HG02571 (cell line): ENCODE measurements at regions not wholly inside any gene's neighbourhood (a gene's known extent, or its start where the extent isn't known, plus 50 kb on each side); places are given as distances from the start of the nearest gene placed in this dataset.

Experiments
- ATAC-seq: cut with Tn5 transposase; IDR thresholded peaks from one replicate; pipeline ENCODE4 v1.9.1; 2021; ENCODE audit warnings: mild to moderate bottlenecking, moderate library complexity; ENCODE audit not compliant: unreplicated experiment

DNA sequence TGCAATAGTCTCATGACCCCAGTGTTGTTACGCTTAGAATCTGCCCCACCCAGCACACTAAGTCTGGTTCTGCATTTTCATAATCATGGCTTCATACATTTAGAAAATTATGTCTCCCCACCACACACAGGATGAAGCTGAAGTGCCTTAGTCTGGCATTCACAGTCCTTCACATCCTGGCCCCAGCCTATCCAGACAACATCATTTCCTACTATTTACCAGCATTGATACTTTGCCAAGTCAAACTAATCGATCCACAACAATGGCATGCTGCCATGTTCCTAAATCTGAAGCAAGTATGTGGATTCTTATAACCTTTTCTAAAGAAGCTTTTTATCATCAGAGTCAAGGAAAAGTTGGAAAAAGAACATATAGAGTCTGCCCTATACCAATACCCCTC lies 132.4 kb upstream of the FBXL4 start:
- no peak for ATAC-seq

DNA sequence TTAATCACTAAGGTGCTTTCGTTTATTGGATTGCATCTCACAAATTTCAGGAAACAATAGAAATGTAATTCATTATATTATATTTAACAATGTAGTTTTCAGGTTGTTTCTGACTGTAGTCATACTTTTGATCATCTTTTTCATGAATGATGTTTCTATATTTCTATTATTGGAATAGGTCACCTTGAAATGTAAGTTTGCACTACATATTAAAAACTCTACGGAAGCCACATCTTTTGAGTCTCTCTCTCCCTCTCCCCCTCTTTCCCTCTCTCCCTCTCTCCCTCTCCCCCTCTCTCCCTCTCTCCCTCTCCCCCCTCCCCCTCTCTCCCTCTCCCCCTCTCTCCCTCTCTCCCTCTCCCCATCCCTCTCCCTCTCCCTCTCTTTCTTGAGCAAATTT lies 131.3 kb upstream of the FBXL4 start:
- no peak for ATAC-seq

DNA sequence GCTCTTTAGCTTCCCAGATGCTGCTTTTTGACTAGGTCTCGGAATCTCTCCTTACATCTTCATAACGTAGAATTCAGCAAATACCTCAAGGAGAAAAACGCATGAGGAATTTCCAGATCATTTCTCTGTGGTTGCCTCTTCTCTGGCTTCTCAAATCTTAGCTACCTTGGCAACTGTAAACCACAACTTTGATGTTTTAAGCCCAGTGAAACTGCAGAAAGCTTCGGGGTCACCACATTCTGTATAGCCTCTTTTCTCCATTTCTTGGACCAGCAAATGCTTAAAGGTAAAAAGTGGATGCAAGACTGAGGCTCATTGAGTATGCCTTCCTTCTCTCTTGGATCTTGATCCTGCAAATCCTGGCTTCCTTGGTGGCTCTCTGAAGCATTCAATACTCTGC lies 125.5 kb upstream of the FBXL4 start:
- ATAC-seq = no peak

DNA sequence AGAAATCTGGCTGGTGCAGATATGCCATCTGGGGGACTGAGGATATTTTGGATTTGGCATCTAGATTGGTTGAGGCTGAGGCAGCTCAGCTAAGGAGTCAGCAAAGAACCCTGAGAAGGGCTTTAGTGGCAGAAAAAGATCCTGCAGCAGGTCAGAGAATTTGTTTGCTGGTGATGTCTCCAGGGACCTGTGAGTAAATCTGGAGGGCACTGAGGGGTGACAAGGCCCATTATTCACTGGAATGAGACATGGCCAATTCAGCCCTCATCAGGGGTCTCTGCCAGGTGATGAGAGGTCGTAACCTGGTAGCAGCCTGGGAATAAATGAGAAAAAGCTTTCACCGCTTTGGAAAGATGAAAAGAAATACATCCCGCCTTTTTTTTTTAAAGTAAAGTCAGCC lies 118.3 kb upstream of the FBXL4 start:
- no peak for ATAC-seq

DNA sequence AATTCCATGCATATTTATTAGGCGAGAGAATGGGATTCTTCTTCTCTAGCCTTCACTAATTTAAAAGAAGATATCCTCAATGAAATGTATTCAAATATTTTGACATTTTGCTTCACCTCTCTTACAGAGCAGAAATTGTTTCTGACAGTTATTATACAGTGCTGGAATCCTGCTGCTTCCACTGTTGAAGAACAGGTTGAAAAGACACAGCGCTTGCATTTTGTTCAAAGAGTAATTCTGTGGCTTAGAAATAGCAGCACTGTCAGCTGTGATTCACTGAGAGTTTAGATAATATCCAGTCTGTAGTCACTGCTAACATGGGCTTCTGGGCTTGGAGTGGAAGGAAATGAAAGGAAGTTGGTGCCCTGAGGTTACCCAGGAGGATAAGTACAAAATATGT lies 117.1 kb upstream of the FBXL4 start:
- ATAC-seq = no peak

DNA sequence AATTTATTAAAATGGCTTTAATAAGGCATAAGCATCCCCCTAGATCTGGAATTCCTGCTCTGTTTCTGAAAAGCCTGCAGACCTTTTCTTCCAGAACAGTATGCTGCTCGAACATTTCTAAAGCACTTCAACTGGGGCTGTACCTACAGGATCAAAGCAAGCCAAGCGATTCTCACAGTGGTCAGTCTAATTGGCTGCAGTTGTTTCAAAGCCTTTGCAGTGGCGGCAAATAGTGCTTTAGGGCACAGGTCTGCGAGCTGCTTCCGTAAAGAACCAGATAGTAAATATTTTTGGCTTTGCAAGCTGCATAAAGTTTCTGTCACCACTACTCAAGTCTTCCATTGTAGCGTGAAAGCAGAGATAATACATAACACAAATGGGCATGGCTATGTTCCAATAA lies 88.9 kb upstream of the FBXL4 start:
- no peak for ATAC-seq

DNA sequence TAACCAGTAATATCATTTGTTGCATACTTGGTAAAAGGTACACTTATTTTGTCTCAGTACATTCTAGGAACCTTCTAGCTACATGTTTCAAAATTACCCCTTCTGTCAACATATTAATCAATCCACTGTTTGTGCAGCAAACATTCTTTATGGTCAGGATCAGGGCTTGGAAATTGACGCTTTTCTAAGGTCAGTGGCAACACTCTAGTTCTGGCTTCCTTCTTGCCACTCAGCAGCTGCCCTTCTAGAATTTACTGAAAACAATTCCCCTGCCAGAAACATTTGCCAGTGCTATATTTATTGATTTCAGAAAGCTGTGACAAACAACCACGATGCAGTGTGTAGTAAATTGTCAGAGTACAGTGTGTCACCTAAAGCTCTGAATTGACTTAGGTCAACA lies 84.7 kb upstream of the FBXL4 start:
- no peak for ATAC-seq

DNA sequence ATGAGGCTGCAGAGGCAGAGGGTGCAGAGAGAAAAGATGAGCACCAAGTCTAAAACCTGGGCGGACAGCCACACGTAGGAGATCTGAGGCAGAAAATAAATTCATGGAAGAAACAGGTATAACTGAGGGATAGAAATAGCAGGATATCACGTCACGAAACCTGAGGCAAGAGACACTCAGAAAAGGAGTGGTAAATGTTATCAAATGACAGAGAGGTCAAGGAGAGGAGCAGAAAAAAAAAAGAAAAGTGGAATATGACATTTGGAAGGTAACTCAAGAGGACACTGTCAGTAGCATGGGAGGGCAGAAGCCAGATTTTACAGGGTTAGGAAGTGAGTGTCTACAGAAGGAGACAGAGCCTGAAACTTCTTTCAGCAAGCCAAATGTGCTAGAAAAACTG lies 84.2 kb upstream of the FBXL4 start:
- no peak for ATAC-seq

DNA sequence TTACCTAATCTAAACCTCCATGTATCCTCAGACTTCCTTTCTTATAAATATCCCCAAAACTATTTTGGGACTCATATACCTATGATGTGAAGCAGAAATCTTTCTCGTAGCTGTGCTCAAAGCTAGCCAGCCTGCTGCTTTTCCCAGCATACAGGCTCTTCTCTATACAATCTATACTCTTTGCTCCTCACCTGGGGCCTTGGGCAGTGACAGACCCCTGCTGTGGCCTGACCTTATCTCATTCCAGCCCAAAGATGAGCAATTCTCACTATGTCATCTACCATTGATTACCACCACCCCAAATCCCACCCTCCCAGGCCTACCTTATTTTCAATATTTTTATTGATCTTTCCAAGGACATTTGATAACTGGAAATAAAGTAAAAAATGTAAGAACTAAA lies 83.2 kb upstream of the FBXL4 start:
- no peak for ATAC-seq

DNA sequence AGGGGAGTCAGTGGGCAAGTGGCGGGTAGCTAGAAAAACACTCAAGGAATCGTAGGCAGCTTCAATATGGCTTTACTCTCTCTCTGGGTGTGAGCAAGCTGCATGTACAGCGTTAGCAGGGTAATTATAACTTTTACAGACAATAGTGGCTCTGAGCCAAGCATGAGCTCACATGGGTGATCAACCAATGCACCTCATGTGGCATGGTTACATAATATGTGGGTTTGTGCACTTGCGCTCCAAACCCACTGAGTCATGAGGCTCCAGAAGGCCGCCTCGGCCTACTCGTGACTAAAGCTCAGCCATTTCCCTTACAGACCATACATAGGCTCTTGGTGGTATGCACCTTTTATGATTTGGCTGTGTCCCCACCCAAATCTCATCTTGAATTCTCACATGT lies 78.4 kb upstream of the FBXL4 start:
- no peak for ATAC-seq

DNA sequence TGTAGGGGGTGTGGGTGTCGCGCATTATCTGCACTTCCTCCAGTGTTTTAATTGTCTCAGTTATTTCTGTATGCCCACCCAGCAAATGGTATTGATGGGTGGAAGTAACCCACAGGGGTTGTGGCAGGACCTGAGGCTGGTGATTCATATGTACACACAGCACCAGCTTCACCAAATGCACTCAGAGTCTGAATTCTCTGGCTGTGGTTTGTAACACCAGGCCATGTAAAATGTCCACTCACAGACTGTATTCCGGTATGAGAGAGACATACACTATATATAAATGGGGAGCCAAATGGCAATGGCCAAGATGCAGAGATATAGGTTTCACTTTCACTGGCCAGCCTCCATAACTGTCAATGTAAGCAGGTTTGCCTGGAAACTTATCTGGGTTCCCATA lies 76.3 kb upstream of the FBXL4 start:
- ATAC-seq = no peak

DNA sequence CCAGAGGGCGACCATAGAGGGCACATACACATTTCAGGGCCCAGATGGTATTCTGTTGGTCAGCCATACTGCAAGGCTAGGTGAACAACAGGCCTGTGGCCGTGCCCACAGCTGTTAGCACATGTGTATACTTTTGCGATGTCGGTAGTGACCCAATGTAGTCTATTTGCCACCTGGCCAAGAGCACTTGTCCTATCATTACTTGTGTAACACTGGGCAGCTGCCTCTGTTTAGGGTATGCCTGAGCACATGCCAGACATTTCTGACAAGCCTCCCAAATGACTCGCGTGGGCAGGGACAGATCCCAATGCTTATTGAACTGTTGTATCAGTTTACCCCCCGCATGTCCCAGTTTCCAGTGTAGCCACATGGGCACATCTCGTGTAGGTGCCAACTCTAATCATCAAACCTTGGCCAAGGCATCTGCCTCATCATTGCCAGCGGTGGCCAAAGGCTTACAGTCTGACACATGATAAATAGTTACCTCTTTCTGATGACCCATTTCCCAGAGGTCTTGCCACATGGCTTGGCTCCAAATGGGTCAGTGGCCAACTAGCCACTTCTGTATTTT lies 74.4 kb upstream of the FBXL4 start:
- no peak for ATAC-seq

DNA sequence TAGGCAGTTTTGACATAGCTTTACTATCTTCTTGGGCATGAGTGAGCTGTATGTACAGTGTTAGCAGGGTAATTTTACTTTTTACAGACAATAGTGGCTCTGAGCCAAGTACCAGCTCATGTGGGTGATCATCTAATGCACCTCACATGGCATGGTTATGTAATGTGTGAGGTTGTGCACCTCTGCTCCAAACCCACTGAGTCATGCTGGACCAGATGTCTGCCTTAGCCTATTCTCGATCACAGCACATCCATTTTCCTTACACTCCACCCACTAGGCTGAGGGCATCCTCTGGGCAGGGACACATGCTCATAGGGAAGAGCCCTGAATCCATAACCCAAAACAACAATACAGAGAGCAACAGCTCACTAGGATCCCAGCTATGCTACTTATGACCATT lies 71.6 kb upstream of the FBXL4 start:
- no peak for ATAC-seq

DNA sequence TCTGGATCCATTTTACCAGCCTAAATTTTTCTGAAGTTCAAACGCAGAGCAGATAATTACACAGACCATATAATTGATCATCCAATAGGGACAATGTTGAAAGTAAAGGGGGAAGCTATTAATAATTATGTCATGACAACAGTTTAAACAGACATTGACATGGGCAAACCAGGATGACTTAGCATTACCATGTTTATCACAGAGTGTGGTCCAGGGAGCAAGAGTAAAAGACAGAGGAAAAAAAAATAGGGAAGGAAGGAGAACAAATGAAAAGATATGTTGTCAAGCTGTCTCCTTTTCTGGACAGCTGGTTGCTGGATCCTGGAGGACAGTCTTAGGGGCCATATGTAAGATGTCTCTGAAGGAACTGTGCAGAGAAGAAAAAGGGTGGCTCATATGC lies 69.4 kb upstream of the FBXL4 start:
- no peak for ATAC-seq

DNA sequence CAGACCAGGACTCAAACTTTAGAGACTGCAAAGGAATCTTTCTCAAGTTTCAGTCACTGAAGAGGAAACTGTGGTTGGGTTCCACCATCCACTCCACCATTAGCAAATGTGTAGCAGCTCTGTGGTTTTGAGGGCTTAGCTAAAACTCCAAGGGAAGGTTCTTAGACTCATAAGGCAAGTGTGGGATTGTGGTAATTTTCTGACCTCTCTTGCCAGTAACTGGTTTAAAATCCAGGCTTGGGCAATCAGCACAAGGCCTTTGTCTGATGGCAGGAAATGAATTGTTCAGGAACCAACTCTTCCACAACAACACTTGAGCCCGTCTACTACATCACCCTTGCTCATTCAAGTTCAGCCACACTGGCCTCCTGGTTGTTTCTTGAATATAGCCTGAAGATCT lies 68.6 kb upstream of the FBXL4 start:
- no peak for ATAC-seq

DNA sequence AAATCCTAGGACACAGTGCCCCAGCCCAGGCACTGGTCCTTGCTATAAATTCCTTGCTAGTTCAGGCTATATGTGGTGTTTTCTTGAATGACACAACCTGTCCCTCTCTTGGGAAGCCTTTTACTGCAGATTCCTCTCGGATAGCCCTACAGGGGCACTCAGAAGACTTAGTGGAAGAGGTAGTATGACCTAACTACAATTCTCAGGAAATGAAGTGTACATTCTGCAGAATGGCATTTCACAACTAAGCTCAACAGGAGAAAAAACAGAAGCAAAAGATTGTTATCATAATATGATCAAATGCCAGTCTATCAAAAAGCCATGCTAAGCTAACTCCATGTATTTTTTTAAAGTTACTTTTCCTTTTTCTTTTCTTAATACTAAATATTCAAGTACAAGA lies 66.3 kb upstream of the FBXL4 start:
- ATAC-seq = no peak

DNA sequence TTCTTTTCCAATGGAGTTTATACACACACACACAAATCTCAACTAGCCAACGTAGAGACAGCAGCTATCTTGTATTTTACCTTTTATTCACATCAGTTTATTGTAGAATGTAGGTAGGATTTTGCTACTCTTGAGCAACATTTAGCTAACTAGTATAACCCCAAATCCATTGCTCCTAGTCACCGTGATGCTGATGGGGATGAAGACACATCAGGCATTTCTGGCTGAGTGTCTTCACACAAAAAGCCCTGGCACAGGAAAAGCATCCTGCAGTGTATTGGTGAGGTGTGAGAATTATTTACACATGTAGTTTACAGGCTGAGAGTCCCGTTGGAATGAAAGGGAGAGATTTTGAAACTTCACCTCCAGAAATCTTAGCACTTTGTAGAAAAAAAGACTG lies 65.9 kb upstream of the FBXL4 start:
- no peak for ATAC-seq

DNA sequence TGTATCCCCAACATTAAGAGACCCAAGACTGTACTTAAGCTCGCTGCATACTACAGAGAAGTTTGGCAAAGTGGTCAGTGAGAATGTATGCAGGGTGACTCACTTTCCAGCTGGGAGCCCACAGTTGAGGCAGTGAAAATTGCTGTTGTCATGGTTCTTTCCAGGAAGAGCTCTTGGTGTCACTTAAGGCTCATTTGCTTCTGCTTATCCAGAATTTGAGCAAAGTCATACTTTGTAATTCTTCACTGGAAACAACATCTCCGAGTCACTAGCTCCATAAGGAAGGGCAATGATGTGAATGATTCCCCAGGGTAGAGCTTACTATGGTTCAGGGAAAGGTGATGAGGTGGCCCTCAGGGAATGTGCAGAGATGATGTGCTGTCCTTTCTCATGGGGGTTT lies 65.4 kb upstream of the FBXL4 start:
- no peak for ATAC-seq

DNA sequence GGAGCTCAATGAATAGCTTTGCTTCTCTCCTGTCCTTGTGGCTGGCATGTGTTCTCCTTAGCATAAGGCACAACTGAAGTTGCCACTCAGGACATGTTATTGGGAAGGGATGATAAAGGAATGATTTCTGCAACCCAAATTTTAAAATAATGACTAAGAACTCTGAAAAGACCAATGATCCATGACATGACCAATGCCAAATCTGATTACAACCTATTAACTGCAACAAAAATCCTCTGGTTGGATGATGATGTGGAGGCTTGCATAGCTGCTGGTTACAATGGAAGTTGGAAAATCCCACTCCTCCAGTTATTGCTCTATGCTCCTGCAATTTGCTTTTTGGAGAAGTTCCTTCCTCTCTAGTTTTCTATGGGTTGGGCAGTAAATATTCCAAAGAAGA lies 63.4 kb upstream of the FBXL4 start:
- no peak for ATAC-seq

DNA sequence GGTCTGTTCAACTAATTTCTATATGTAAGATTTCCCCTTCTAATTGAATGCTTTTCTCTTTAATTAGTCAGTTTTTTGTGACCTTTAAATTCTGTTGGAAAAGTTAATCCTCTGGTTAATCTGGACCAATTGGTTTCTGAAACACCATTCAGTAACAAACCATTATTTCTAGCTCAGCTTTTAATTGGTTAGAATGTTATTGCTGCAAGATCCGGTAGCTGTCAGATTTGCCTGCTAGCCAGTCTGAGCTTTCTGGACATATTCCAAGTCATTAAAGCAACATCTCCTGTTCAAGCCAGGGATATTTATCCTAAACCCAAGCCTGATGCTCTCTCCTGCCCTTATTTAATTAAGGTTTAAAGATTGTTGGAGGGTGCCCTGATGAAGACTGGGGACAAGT lies 55.1 kb upstream of the FBXL4 start:
- ATAC-seq = no peak

DNA sequence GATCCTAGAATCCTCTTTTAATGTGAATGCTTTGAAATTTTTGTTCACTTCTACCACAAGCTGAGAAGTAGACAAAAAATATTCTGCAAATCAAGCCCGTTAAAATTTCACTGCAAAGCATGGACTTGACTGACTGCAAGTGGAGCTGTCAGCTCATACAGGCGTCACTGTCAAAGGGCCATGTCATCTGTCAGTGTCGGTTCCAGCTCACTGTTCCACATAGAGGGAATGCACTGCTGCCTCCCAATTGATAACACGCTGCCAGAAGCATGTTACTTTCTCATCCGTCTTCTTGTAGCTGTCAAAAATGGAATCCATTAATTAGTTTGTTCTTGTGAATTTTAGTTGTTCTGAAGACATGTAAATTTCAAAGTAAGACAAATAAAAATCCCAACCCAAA lies 50.4 kb upstream of the FBXL4 start:
- ATAC-seq = no peak
